Ectodermal cell (in vitro differentiated cells): ENCODE measurements at regions not wholly inside any gene's neighbourhood (a gene's known extent, or its start where the extent isn't known, plus 50 kb on each side); places are given as distances from the start of the nearest gene placed in this dataset.
"Not testable (repeated sequence)": the region's sequence is repeated elsewhere in the genome, so short reads cannot be mapped to it uniquely, and the experiment has no call there.

Experiments
- H3K27ac ChIP-seq: 2 replicates; pipeline ENCODE4 v1.7.0; 2013; ENCODE audit warnings: mild to moderate bottlenecking, low read depth, low read length; ENCODE audit not compliant: insufficient read depth, poor library complexity, severe bottlenecking
- H3K27me3 ChIP-seq: 2 replicates; pipeline ENCODE4 v1.7.0; 2013; ENCODE audit warnings: mild to moderate bottlenecking, low read length; ENCODE audit not compliant: insufficient read depth, control insufficient read depth, poor library complexity, severe bottlenecking
- H3K36me3 ChIP-seq: one replicate; pipeline ENCODE4 v1.7.0; 2013; ENCODE audit warnings: low read length; ENCODE audit not compliant: control insufficient read depth, insufficient read depth
- H3K4me1 ChIP-seq: one replicate; pipeline ENCODE4 v1.7.0; 2013; ENCODE audit warnings: low read length; ENCODE audit not compliant: control insufficient read depth, insufficient read depth
- H3K4me3 ChIP-seq: 2 replicates; pipeline ENCODE4 v1.7.0; 2013; ENCODE audit warnings: low read depth, low read length, control low read depth; ENCODE audit not compliant: insufficient read depth
- H3K9me3 ChIP-seq: 2 replicates; pipeline ENCODE4 v1.7.0; 2013; ENCODE audit warnings: mild to moderate bottlenecking, low read length, moderate library complexity; ENCODE audit not compliant: control insufficient read depth
- WGBS, 2 experiments: methylation state at CpG; one replicate each; pipeline ENCODE4 v1.1.7; 2013; ENCODE audit warnings: missing lambda C conversion rate in 2 of 2; 5-methylcytosine and 5-hydroxymethylcytosine counted together

- no peaks in the 10 kb centered on the region for H3K9me3 ChIP-seq
- H3K27ac ChIP-seq = no peak overlapping the region
- H3K27me3 ChIP-seq = no peaks in the 10 kb centered on the region
- no peaks in the 10 kb centered on the region for H3K36me3 ChIP-seq
- H3K4me3 ChIP-seq = no peak overlapping the region
- H3K4me1 ChIP-seq = no peaks in the 10 kb centered on the region
- 90 to 92% methylated on average over 1 of the region's 1 CpG for WGBS, 2 experiments
Measured at GRCh38 chr5:28666110-28666509, 1627.7 kb upstream of the CDH9 start.

- no peak overlapping the region for H3K4me3 ChIP-seq
- H3K27me3 ChIP-seq = no peaks in the 10 kb centered on the region
- H3K4me1 ChIP-seq = no peaks in the 10 kb centered on the region
- no peaks in the 10 kb centered on the region for H3K36me3 ChIP-seq
- H3K9me3 ChIP-seq = no peaks in the 10 kb centered on the region
- H3K27ac ChIP-seq = no peak overlapping the region
- 83 to 88% methylated on average over 1 to 2 of the region's 2 CpGs for WGBS, 2 experiments
Measured at GRCh38 chr5:28648108-28648507, 1609.7 kb upstream of the CDH9 start.

GRCh38 chr5:28632607-28633006 lies 1594.2 kb upstream of the CDH9 start:
- Histone ChIP-seq H3K36me3 (no peaks in the 10 kb centered on the region), H3K4me1 (no peaks in the 10 kb centered on the region), H3K27ac (no peak overlapping the region), H3K27me3 (no peaks in the 10 kb centered on the region), H3K9me3 (no peaks in the 10 kb centered on the region), H3K4me3 (no peak overlapping the region)
- WGBS, 2 experiments = 95 to 96% methylated on average over 9 of the region's 9 CpGs

GRCh38 chr5:28603869-28604268 lies 1565.5 kb upstream of the CDH9 start:
- Histone ChIP-seq H3K4me3 (no peak overlapping the region), H3K27ac (no peak overlapping the region), H3K36me3 (no peaks in the 10 kb centered on the region), H3K4me1 (no peaks in the 10 kb centered on the region), H3K27me3 (no peaks in the 10 kb centered on the region), H3K9me3 (no peaks in the 10 kb centered on the region)
- 94 to 98% methylated on average over 3 of the region's 3 CpGs for WGBS, 2 experiments

GRCh38 chr5:28602429-28602828 lies 1564.0 kb upstream of the CDH9 start:
- 94 to 100% methylated on average over 1 of the region's 2 CpGs for WGBS, 2 experiments
- H3K27ac ChIP-seq = no peak overlapping the region
- no peaks in the 10 kb centered on the region for H3K27me3 ChIP-seq
- no peak overlapping the region for H3K4me3 ChIP-seq
- no peaks in the 10 kb centered on the region for H3K36me3 ChIP-seq
- no peaks in the 10 kb centered on the region for H3K4me1 ChIP-seq
- H3K9me3 ChIP-seq = no peaks in the 10 kb centered on the region

- H3K4me1 ChIP-seq, H3K36me3 ChIP-seq: not testable (repeated sequence)
- 96 to 97% methylated on average over 11 to 19 of the region's 26 CpGs for WGBS, 2 experiments
Measured at GRCh38 chr5:28596707-28597106, 1558.3 kb upstream of the CDH9 start.

GRCh38 chr5:28580616-28581015 lies 1542.2 kb upstream of the CDH9 start:
- H3K36me3 ChIP-seq = no peaks in the 10 kb centered on the region
- no peak overlapping the region for H3K27ac ChIP-seq
- 86 to 94% methylated on average over 4 of the region's 4 CpGs for WGBS, 2 experiments
- no peaks in the 10 kb centered on the region for H3K4me1 ChIP-seq
- no peaks in the 10 kb centered on the region for H3K27me3 ChIP-seq
- H3K4me3 ChIP-seq = no peak overlapping the region
- H3K9me3 ChIP-seq = no peaks in the 10 kb centered on the region

More at GRCh38 chr5:28596707-28597106, 1558.3 kb upstream of the CDH9 start:
- H3K9me3 ChIP-seq, H3K27me3 ChIP-seq, H3K4me3 ChIP-seq, H3K27ac ChIP-seq: not testable (repeated sequence)

GRCh38 chr5:28576022-28576421 lies 1537.6 kb upstream of the CDH9 start:
- WGBS, 2 experiments = 64 to 78% methylated on average over 2 of the region's 2 CpGs
- H3K36me3 ChIP-seq = no peaks in the 10 kb centered on the region
- H3K27me3 ChIP-seq = no peaks in the 10 kb centered on the region
- no peaks in the 10 kb centered on the region for H3K9me3 ChIP-seq
- H3K4me1 ChIP-seq = no peaks in the 10 kb centered on the region
- H3K27ac ChIP-seq = no peak overlapping the region
- no peak overlapping the region for H3K4me3 ChIP-seq

- Histone ChIP-seq H3K4me3 (no peak overlapping the region), H3K27me3 (no peaks in the 10 kb centered on the region), H3K36me3 (no peaks in the 10 kb centered on the region), H3K27ac (no peak overlapping the region), H3K4me1 (no peaks in the 10 kb centered on the region), H3K9me3 (no peaks in the 10 kb centered on the region)
- 92% methylated on average over 7 of the region's 7 CpGs for WGBS, 2 experiments
Measured at GRCh38 chr5:28575368-28575767, 1537.0 kb upstream of the CDH9 start.

GRCh38 chr5:28574606-28575005 lies 1536.2 kb upstream of the CDH9 start:
- Histone ChIP-seq H3K4me3 (no peak overlapping the region), H3K36me3 (no peaks in the 10 kb centered on the region)
- WGBS, 2 experiments = 80% methylated on average over 1 of the region's 1 CpG; no CpG with 5 or more reads in 1 of the 2 experiments

GRCh38 chr5:28567048-28567447 lies 1528.7 kb upstream of the CDH9 start:
- WGBS, 2 experiments = 86 to 100% methylated on average over 2 to 4 of the region's 6 CpGs
- Histone ChIP-seq H3K9me3 (no peaks in the 10 kb centered on the region), H3K27ac (no peak overlapping the region), H3K4me1 (no peaks in the 10 kb centered on the region), H3K36me3 (no peaks in the 10 kb centered on the region), H3K27me3 (no peaks in the 10 kb centered on the region), H3K4me3 (no peak overlapping the region)

More at GRCh38 chr5:28574606-28575005, 1536.2 kb upstream of the CDH9 start:
- Histone ChIP-seq H3K27me3 (no peaks in the 10 kb centered on the region), H3K9me3 (no peaks in the 10 kb centered on the region), H3K27ac (no peak overlapping the region), H3K4me1 (no peaks in the 10 kb centered on the region)
